HepG2 (cell line): ENCODE measurements at regions not wholly inside any gene's neighbourhood (a gene's known extent, or its start where the extent isn't known, plus 50 kb on each side); places are given as distances from the start of the nearest gene placed in this dataset.

ENCODE experiments used
- SMC3 ChIP-seq: IDR thresholded peaks from 2 replicates; pipeline ENCODE4 v1.6.1; 2011; ENCODE audit warnings: low read length, improper control_type of control experiment
- ZNF18 ChIP-seq: sonication (generic); formaldehyde crosslinking; IDR thresholded peaks from 2 replicates; pipeline ENCODE4 v1.8.0; 2022; ENCODE audit warnings: mild to moderate bottlenecking, missing genetic modification reagents; ENCODE audit not compliant: insufficient replicate concordance

GRCh38 chr18:10367836-10368235 is 86.6 kb upstream of the APCDD1 start:
- TF ChIP-seq ZNF18 (CRISPR knock-in tag) (no peak), SMC3 (no peak)
